HEK293T (cell line): ENCODE measurements at regions not wholly inside any gene's neighbourhood (a gene's known extent, or its start where the extent isn't known, plus 50 kb on each side); places are given as distances from the start of the nearest gene placed in this dataset.

Experiments used
- ARNT ChIP-seq: fragments of 450-650 bp; IDR thresholded peaks from 2 replicates; pipeline ENCODE4 v1.6.1; 2017; ENCODE audit warnings: mild to moderate bottlenecking
- BHLHE40 ChIP-seq: fragments of 450-650 bp; IDR thresholded peaks from 2 replicates; pipeline ENCODE4 v1.6.1; 2016; ENCODE audit warnings: mild to moderate bottlenecking, moderate library complexity, borderline replicate concordance
- CTBP1 ChIP-seq: fragments of 450-650 bp; IDR thresholded peaks from 2 replicates; pipeline ENCODE4 v1.6.1; 2016; ENCODE audit warnings: borderline replicate concordance
- FOXA1 ChIP-seq: fragments of 450-650 bp; IDR thresholded peaks from 2 replicates; pipeline ENCODE4 v1.6.1; 2016; ENCODE audit warnings: mild to moderate bottlenecking
- FOXM1 ChIP-seq: fragments of 450-650 bp; IDR thresholded peaks from 2 replicates; pipeline ENCODE4 v1.6.1; 2017; ENCODE audit warnings: mild to moderate bottlenecking, borderline replicate concordance
- L3MBTL2 ChIP-seq: fragments of 450-650 bp; conservative IDR thresholded peaks from 2 replicates; pipeline ENCODE4 v1.6.1; 2016; ENCODE audit warnings: mild to moderate bottlenecking
- LEF1 ChIP-seq: fragments of 450-650 bp; IDR thresholded peaks from 2 replicates; pipeline ENCODE4 v1.6.1; 2017; ENCODE audit warnings: mild to moderate bottlenecking, borderline replicate concordance
- NFRKB ChIP-seq: fragments of 450-650 bp; IDR thresholded peaks from 2 replicates; pipeline ENCODE4 v1.6.1; 2016; ENCODE audit warnings: mild to moderate bottlenecking, moderate library complexity
- PKNOX1 ChIP-seq: fragments of 450-650 bp; IDR thresholded peaks from 2 replicates; pipeline ENCODE4 v1.6.1; 2016
- SP1 ChIP-seq: fragments of 450-650 bp; IDR thresholded peaks from 2 replicates; pipeline ENCODE4 v1.6.1; 2017
- SUZ12 ChIP-seq: fragments of 450-650 bp; IDR thresholded peaks from 2 replicates; pipeline ENCODE4 v1.6.1; 2016; ENCODE audit warnings: mild to moderate bottlenecking
- TARDBP ChIP-seq: fragments of 450-650 bp; IDR thresholded peaks from 2 replicates; pipeline ENCODE4 v1.6.1; 2016

GRCh38 chrX:120797188-120797851 lies 78.3 kb downstream of the CT47B1 start:
- TF ChIP-seq FOXA1 = no peak
- no peak for TF ChIP-seq SUZ12
- TF ChIP-seq BHLHE40 = no peak
- TF ChIP-seq SP1 = no peak
- no peak for TF ChIP-seq TARDBP
- no peak for TF ChIP-seq NFRKB
- no peak for TF ChIP-seq ARNT
- no peak for TF ChIP-seq LEF1
- no peak for TF ChIP-seq PKNOX1
- TF ChIP-seq CTBP1 = no peak
- no peak for TF ChIP-seq L3MBTL2
- no peak for TF ChIP-seq FOXM1
